Renal pelvis (tissue), 1 donor: ENCODE measurements at regions not wholly inside any gene's neighbourhood (a gene's known extent, or its start where the extent isn't known, plus 50 kb on each side); places are given as distances from the start of the nearest gene placed in this dataset.
"Not testable (repeated sequence)": the region's sequence is repeated elsewhere in the genome, so short reads cannot be mapped to it uniquely, and the experiment has no call there.

Experiments
- DNase-seq: peaks from one replicate; pipeline ENCODE4 v3.0.0-alpha.2; 2013

GRCh38 chr2:20949256-20949655 is 94.6 kb downstream of the APOB start:
- no peak for DNase-seq

- no peak for DNase-seq
These were observed 97.4 kb downstream of the APOB start for GRCh38 chr2:20946468-20946867.

- DNase-seq, result not testable (repeated sequence)
These were observed 100.2 kb downstream of the APOB start for GRCh38 chr2:20943721-20944120.

- DNase-seq, result no peak
These were observed 101.2 kb downstream of the APOB start for GRCh38 chr2:20942646-20943125.

GRCh38 chr2:20940856-20941255 is 103.0 kb downstream of the APOB start:
- no peak for DNase-seq

- peak; percentile 82 for DNase-seq
These were observed 103.7 kb downstream of the APOB start for GRCh38 chr2:20939931-20940795.

GRCh38 chr2:20937353-20937752 is 106.5 kb downstream of the APOB start:
- DNase-seq, result no peak

- peak; percentile 43 for DNase-seq
These were observed 108.6 kb downstream of the APOB start for GRCh38 chr2:20935168-20935775.

- DNase-seq, result no peak
These were observed 109.6 kb downstream of the APOB start for GRCh38 chr2:20934236-20934635.

- no peak for DNase-seq
These were observed 110.2 kb downstream of the APOB start for GRCh38 chr2:20933714-20934113.

- DNase-seq, result no peak
These were observed 108.4 kb upstream of the LDAH start for GRCh38 chr2:20931346-20931745.

GRCh38 chr2:20930928-20931327 is 108.0 kb upstream of the LDAH start:
- no peak for DNase-seq

- no peak for DNase-seq
These were observed 106.8 kb upstream of the LDAH start for GRCh38 chr2:20929721-20930120.

- DNase-seq, result no peak
These were observed 105.7 kb upstream of the LDAH start for GRCh38 chr2:20928617-20929016.

GRCh38 chr2:20925265-20925889 is 102.5 kb upstream of the LDAH start:
- no peak for DNase-seq

- DNase-seq, result no peak
These were observed 96.4 kb upstream of the LDAH start for GRCh38 chr2:20919297-20919800.

- no peak for DNase-seq
These were observed 95.0 kb upstream of the LDAH start for GRCh38 chr2:20917719-20918572.

- no peak for DNase-seq
These were observed 94.4 kb upstream of the LDAH start for GRCh38 chr2:20917287-20917660.

GRCh38 chr2:20916604-20917286 is 93.8 kb upstream of the LDAH start:
- no peak for DNase-seq

- DNase-seq, result no peak
These were observed 92.4 kb upstream of the LDAH start for GRCh38 chr2:20915271-20915670.

GRCh38 chr2:20914771-20915170 is 91.9 kb upstream of the LDAH start:
- no peak for DNase-seq
